Endodermal cell (in vitro differentiated cells): ENCODE measurements at regions not wholly inside any gene's neighbourhood (a gene's known extent, or its start where the extent isn't known, plus 50 kb on each side); places are given as distances from the start of the nearest gene placed in this dataset.

Experiments used
- DNase-seq: peaks from one replicate; pipeline ENCODE4 v3.0.0-alpha.2; 2017
- H3K27ac ChIP-seq: 2 replicates; pipeline ENCODE4 v1.5.1; 2013; ENCODE audit warnings: mild to moderate bottlenecking, low read depth, low read length, moderate library complexity
- H3K27me3 ChIP-seq: 2 replicates; pipeline ENCODE4 v1.6.1; 2013; ENCODE audit warnings: mild to moderate bottlenecking, low read length, moderate library complexity; ENCODE audit not compliant: insufficient read depth, control insufficient read depth, poor library complexity, severe bottlenecking
- H3K36me3 ChIP-seq: 2 replicates; pipeline ENCODE4 v1.7.0; 2013; ENCODE audit warnings: mild to moderate bottlenecking, low read length, moderate library complexity; ENCODE audit not compliant: control insufficient read depth, insufficient read depth
- H3K4me1 ChIP-seq: one replicate; pipeline ENCODE4 v1.7.0; 2013; ENCODE audit warnings: low read length; ENCODE audit not compliant: control insufficient read depth, insufficient read depth
- H3K4me3 ChIP-seq: 2 replicates; pipeline ENCODE4 v1.5.1; 2013; ENCODE audit warnings: mild to moderate bottlenecking, low read length, moderate library complexity
- H3K9ac ChIP-seq: 2 replicates; pipeline ENCODE4 v1.6.1; 2013; ENCODE audit warnings: mild to moderate bottlenecking, low read length, moderate library complexity; ENCODE audit not compliant: poor library complexity, severe bottlenecking; ENCODE audit errors: extremely low read depth
- H3K9me3 ChIP-seq: 2 replicates; pipeline ENCODE4 v1.6.1; 2013; ENCODE audit warnings: mild to moderate bottlenecking, low read length, moderate library complexity; ENCODE audit not compliant: control insufficient read depth
- H3K27ac Mint-ChIP-seq: 2 replicates; pipeline ENCODE4 v1.8.0; 2020; ENCODE audit warnings: mixed read lengths
- H3K27me3 Mint-ChIP-seq: 2 replicates; pipeline ENCODE4 v1.8.0; 2021; ENCODE audit warnings: mild to moderate bottlenecking, mixed read lengths; ENCODE audit not compliant: insufficient read depth
- H3K36me3 Mint-ChIP-seq: 2 replicates; pipeline ENCODE4 v1.8.0; 2020; ENCODE audit warnings: low read depth, mixed read lengths
- H3K4me1 Mint-ChIP-seq: 2 replicates; pipeline ENCODE4 v1.8.0; 2020; ENCODE audit warnings: mixed read lengths
- H3K4me3 Mint-ChIP-seq: 2 replicates; pipeline ENCODE4 v1.8.0; 2020; ENCODE audit warnings: mild to moderate bottlenecking, moderate library complexity, mixed read lengths
- H3K9me3 Mint-ChIP-seq: 2 replicates; pipeline ENCODE4 v1.8.0; 2020; ENCODE audit warnings: mild to moderate bottlenecking, mixed read lengths
- WGBS, 2 experiments: methylation state at CpG; one replicate each; pipeline versions ENCODE4 v1.1.5 to v1.1.7; 2013; ENCODE audit warnings: missing lambda C conversion rate in 2 of 2, mixed read lengths in 1 of 2; ENCODE audit not compliant: insufficient coverage in 1 of 2, insufficient read length in 1 of 2; 5-methylcytosine and 5-hydroxymethylcytosine counted together
- TF ChIP-seq, protein P1 (sequence below): fragments of 200-600 bp; sonication (generic); conservative IDR thresholded peaks from 2 replicates; pipeline ENCODE4 v1.5.0; 2021; ENCODE audit warnings: antibody characterized with exemption, mild to moderate bottlenecking

DNA sequence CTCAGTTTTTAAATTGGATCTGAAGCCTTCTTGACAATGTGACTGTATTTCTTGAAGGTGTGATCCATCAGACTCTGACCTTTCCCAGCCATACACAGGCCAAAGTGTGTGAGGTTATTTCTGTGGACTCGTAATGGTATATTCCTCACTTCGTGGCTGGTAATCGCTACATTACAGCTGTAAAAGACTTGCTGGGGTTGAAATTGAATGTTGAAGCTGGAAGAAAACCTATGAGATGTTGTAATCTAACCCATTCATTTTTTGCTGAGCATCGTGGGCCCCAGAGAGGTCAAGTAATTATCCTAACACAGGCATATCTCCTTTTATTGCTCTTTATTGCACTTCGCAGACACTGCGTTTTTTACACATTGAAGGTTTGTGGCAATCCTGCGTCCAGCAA, 405.6 kb upstream of the ZP4 start:
- H3K36me3 Mint-ChIP-seq = no peaks in the 10 kb centered on the region
- peaks cover 15% of the 10 kb centered on the region for H3K9me3 Mint-ChIP-seq
- H3K27me3 ChIP-seq = no peaks in the 10 kb centered on the region
- no peaks in the 10 kb centered on the region for H3K4me1 ChIP-seq
- H3K9ac ChIP-seq = no peak overlapping the region
- WGBS, 2 experiments = 92 to 96% methylated on average over 3 to 7 of the region's 7 CpGs
- H3K4me3 Mint-ChIP-seq = no peak overlapping the region
- no peaks in the 10 kb centered on the region for H3K36me3 ChIP-seq
- H3K27ac ChIP-seq = no peak overlapping the region
- no peaks in the 10 kb centered on the region for H3K4me1 Mint-ChIP-seq
- no peak overlapping the region for H3K27ac Mint-ChIP-seq
- no peaks in the 10 kb centered on the region for H3K27me3 Mint-ChIP-seq
- no peak for DNase-seq
- TF ChIP-seq, protein P1, sequence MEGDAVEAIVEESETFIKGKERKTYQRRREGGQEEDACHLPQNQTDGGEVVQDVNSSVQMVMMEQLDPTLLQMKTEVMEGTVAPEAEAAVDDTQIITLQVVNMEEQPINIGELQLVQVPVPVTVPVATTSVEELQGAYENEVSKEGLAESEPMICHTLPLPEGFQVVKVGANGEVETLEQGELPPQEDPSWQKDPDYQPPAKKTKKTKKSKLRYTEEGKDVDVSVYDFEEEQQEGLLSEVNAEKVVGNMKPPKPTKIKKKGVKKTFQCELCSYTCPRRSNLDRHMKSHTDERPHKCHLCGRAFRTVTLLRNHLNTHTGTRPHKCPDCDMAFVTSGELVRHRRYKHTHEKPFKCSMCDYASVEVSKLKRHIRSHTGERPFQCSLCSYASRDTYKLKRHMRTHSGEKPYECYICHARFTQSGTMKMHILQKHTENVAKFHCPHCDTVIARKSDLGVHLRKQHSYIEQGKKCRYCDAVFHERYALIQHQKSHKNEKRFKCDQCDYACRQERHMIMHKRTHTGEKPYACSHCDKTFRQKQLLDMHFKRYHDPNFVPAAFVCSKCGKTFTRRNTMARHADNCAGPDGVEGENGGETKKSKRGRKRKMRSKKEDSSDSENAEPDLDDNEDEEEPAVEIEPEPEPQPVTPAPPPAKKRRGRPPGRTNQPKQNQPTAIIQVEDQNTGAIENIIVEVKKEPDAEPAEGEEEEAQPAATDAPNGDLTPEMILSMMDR = no peak
- no peak overlapping the region for H3K4me3 ChIP-seq
- H3K9me3 ChIP-seq = no peaks in the 10 kb centered on the region

GRCh38 chr1:238293075-238293474, 402.4 kb upstream of the ZP4 start:
- DNase-seq = peak; percentile 50
- H3K36me3 Mint-ChIP-seq = no peaks in the 10 kb centered on the region
- no peak overlapping the region for H3K27ac ChIP-seq
- H3K9me3 ChIP-seq = no peaks in the 10 kb centered on the region
- H3K4me1 ChIP-seq = no peaks in the 10 kb centered on the region
- H3K4me1 Mint-ChIP-seq = no peaks in the 10 kb centered on the region
- peaks cover 13% of the 10 kb centered on the region for H3K9me3 Mint-ChIP-seq
- no peak overlapping the region for H3K4me3 Mint-ChIP-seq
- no peaks in the 10 kb centered on the region for H3K36me3 ChIP-seq
- no peak overlapping the region for H3K27ac Mint-ChIP-seq
- H3K9ac ChIP-seq = no peak overlapping the region
- 77% methylated on average over 3 of the region's 3 CpGs; no CpG with 5 or more reads in 1 of the 2 experiments for WGBS, 2 experiments
- no peak overlapping the region for H3K4me3 ChIP-seq
- no peaks in the 10 kb centered on the region for H3K27me3 Mint-ChIP-seq
- H3K27me3 ChIP-seq = no peaks in the 10 kb centered on the region
- TF ChIP-seq, protein P1 = no peak

DNA sequence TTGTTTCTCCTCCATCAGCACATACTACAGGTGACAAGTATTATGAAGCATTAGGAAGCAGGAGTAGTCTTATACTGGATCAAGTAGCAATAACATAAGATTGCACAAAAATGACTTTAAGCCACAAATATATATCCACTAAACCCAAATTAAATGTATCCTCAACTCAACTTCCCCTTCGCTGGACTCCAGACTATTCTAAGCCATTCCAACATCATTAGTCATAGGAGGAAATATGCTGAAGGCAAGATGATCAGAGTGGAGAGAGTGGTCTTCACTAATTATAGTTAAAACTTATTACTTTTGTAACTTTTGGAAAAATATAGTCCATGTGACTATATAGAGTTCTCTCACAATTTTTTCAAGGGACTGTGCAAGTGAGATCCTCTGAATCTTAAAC, 390.7 kb upstream of the ZP4 start:
- Histone ChIP-seq H3K4me3 (no peak overlapping the region), H3K4me1 (no peaks in the 10 kb centered on the region), H3K9me3 (peaks cover 6% of the 10 kb centered on the region), H3K27ac (no peak overlapping the region), H3K27me3 (no peaks in the 10 kb centered on the region), H3K36me3 (no peaks in the 10 kb centered on the region), H3K9ac (no peak overlapping the region)
- Mint-ChIP-seq H3K9me3 (peaks cover 14% of the 10 kb centered on the region), H3K27me3 (no peaks in the 10 kb centered on the region), H3K36me3 (peaks cover 1% of the 10 kb centered on the region), H3K4me1 (no peaks in the 10 kb centered on the region), H3K4me3 (no peak overlapping the region), H3K27ac (no peak overlapping the region)
- WGBS, 2 experiments = 80% methylated on average over 1 of the region's 1 CpG; no CpG with 5 or more reads in 1 of the 2 experiments
- TF ChIP-seq, protein P1 = no peak
- DNase-seq = no peak
